HS-27A (cell line): ENCODE measurements at regions not wholly inside any gene's neighbourhood (a gene's known extent, or its start where the extent isn't known, plus 50 kb on each side); places are given as distances from the start of the nearest gene placed in this dataset.

Source experiments
- DNase-seq: peaks from one replicate; pipeline ENCODE4 v3.0.0-alpha.2; 2012; ENCODE audit warnings: low read depth, missing footprints

DNA sequence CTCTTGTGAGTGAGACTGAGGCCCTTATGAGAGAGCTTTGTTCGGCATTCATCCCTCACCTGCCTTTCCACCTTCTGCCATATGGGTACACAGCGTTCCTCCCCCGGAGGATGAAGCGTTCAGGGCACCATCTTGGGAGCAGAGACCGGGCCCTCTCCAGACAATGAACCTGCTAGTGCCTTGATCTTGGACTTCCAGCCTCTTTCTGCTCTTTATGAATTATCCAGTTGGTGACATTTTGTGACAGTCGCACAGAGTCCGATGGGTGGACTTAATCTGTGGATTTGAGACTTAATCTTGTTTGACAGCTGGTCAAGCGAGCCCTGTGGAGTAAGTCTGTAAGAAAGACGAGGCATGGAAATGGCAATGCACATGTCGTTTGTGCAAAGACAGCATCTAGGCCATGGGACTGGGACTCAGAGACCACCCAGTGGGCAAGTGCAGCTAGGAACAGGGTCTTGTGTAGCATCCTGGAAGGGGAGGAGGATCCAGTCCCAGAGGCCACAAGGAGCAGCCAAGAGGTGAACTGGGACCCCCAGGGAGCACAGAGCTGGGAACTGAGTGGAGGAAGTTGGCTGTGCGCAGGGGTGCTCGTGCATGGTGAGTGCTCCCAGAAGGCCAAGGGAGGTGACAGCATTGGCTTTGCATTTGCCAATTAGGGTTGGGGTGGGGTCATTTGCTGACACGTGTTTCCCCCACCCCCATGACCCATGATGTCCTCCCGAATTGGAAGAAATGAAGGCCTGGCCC, 69.5 kb upstream of the HDAC4 start:
- no peak for DNase-seq

DNA sequence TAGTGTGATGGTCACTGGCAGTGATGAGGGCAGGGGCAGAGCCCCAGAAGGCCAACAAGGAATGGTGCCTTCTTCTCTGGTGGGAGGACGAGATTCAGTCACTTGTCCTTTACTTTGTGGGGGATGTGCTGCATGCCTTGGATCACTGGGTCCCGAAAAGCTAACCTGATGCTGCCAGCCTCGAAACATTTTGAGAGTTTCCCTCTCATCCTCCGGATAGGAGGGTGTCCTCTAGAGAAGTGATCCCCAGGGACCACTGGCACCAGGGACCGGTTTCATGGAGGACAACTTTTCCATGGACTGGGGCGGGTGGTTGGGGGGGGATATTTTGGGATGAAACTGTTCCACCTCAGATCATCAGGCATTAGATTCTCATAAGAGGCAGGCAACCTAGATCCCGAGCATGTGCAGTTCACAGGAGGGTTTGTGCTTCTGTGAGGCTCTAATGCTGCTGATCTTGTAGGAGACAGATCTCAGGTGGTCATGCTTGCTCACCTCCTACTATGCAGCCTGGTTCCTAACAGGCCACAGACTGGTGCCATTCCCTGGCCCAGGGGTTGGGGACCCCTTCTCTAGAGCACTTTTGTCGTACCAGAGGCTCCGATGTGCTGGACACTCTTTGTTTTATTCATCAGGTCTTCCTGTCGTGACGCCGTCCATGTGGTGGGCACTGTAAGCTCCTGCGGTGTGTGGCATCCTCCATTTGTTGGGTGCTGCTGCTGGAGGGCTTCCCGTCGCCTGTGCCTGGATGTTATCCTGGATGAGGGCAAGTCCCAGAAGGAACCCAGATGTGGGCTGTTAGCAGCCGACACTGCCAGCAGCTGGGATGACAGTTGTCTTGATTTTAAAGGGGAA, 68.5 kb upstream of the HDAC4 start:
- no peak for DNase-seq

DNA sequence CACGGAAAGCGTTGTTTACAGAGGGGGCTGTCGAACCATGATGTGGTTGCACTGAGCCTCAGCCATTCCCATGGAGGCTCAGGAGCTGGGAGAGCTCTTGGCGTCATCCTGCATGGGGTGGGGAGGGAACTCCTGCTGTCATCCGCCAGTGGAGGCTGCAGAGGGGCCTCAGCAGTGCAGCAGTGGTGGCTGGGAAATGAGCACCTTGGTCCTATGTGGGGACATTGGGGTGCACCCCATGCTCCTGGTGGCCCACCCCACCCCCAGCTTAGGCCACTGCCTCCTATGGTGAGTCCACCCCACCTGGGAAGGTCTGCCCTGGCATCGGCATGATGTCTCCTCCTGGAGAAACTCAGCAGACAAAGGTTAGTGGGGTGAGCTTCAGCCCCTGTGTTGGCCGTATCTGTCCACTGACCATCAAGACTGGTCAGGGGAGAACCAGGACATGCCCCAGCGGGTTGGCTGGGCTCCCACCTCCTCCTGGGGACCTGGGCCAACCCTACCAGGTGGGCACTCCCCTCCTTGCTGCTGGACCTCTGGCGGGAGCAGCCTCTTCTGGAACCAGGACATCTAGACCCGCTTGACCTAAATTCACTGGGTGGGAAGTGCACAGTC, 67.8 kb upstream of the HDAC4 start:
- no peak for DNase-seq

DNA sequence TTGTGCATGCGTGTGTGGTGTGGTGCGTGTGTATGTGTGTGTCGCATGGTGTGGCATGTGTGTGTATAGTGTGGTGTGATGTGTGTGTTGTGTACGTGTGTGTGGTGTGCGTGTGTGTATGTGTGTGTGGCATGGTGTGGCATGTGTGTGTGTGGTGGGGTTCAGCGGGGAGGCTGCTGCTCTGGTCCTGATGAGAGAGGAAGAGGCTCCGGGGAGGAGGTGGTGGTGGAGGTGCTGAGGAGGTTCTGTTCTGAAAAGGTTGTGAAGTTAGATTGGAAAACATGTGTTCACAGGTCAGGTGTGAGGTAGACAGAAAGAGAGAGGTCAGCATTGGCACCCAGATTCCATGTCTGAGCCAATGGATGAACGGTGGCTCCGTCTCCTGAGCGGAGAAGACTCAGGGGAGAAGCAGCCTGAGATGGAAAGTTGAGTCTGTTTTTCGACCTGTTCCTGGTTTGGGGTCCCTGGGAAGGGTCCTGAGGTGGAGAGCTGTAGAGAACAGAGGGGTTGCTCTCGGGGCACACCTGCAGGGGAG, 67.2 kb upstream of the HDAC4 start:
- DNase-seq = no peak

DNA sequence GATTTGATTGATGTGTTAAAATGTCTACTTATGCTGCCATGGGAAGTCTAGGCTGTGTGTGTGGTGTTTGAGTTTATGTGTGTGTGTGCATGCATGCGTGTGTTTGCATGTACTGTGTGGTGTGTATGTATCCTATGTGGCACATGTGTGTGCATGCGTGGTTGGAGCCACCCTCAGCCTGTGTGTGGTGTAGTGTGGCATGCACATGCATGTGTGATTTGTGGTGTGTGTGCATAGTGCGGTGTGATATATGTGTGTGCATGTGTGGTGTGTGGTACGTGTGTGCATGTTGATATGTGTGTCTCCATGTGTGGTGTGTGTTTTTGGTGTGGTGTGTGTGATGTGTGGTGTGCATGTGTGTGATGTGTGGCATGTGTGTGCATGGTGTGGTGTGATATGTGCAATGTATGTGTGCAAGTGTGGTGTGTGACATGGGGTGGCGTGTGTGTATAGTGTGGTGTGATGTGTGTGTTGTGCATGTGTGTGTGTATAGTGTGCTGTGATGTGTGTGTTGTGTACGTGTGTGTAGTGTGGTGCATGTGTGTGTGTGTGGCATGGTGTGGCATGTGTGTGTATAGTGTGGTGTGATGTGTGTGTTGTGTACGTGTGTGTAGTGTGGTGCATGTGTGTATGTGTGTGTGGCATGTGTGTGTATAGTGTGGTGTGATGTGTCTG, 66.6 kb upstream of the HDAC4 start:
- no peak for DNase-seq

DNA sequence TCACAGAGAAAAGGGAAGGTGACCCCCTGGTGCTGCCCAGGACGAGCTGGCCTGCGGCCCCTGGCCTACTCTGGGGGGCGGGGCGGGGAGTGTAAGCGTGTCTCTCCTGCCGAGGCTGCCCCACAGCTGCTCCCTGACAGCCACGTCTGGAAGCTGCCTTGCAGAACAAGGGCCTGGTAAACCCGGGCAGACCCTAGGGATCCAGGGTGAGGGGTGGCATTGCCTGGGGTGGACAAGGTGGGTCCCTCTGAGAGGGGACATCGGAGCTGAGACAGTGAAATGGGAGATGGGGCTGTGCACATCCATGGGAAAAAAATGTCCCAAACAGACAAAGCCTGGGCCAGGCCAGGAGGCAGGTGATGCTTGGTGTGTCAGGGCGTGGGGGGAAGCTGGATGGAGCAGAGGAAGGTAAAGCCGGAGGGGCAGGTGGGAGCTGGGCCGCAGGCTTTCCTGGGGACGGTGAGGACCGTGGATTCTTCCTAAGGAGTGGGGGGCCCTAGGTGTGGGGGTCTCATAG, 66.0 kb upstream of the HDAC4 start:
- no peak for DNase-seq

DNA sequence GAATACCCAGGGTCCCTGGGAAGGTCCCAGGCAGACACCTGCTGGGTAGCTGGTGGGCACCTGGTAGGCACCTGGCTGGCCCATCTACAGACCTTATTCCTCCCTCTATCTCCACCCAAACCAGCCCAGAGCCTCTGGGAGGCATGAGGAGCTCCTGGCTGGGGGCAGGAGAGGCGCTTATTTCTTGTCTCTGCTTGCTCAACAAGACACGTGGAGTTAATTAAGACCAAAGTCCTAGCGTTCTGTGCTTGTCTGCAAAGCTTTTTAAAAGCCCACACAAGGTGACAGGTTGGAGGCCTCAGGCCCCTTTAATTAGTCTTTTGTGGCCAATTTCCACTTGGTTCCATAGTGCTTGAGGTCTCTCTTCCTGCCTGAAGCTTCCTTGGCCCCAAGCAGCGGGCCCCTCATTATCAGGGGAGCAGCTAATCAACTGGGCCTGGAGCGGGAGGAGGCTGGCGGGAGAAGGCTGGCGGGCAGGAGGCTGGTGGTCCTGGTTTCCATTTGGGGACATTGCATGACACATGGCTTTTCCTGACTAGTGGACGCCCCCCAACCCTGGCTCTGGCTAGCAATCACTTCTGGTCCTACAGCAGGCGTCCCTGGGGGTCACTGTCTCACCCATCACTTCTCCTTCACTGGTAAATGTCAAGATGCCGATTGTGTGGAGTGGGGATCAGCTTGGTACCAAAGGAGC, 65.4 kb upstream of the HDAC4 start:
- no peak for DNase-seq

DNA sequence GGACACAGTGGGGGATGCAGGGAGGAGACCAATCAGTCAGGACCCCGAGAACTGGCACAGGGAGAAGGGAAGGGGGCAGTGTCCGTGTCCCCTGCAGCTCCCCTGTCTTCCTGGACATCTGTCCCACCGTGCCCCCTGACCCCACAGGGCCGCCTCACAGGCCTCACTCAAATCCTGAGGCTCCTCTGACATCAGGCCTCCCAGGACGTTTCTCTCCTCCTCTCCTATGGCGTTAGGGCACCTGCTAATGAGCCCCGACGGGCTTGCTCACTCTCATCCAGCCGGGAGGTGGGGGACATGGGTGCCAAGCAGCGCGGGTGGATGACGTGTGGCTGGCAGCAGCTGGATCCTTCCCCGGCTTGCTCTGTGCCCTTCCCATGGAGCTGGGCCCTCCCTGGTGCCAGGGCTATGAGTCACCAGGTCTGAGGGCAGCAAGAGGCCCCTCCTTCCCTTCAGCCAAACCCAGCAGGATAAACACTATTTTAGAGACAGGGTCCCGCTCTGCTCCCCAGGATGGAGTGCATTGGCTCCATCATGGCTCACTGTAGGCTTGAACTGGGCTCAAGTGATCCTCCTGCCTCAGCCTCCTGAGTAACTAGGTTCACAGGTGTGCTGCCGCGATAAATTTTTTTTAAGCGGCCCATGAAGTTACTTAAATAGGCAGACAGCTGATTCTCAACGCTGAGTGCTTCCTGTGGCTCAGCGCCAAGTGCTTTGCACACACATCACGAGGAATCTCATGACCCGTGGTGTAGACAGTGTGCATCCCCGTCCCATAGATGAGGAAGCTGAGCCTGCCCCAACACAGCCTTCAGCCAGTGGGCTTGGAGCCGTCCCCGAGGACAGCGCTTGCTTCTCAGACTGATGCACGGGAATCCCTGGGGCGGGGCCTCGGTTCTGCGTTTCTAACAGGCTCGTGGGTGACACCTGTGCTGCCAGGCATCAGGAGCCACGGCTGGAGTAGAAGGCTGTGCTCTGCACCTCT, 64.5 kb upstream of the HDAC4 start:
- DNase-seq = peak; percentile 12

DNA sequence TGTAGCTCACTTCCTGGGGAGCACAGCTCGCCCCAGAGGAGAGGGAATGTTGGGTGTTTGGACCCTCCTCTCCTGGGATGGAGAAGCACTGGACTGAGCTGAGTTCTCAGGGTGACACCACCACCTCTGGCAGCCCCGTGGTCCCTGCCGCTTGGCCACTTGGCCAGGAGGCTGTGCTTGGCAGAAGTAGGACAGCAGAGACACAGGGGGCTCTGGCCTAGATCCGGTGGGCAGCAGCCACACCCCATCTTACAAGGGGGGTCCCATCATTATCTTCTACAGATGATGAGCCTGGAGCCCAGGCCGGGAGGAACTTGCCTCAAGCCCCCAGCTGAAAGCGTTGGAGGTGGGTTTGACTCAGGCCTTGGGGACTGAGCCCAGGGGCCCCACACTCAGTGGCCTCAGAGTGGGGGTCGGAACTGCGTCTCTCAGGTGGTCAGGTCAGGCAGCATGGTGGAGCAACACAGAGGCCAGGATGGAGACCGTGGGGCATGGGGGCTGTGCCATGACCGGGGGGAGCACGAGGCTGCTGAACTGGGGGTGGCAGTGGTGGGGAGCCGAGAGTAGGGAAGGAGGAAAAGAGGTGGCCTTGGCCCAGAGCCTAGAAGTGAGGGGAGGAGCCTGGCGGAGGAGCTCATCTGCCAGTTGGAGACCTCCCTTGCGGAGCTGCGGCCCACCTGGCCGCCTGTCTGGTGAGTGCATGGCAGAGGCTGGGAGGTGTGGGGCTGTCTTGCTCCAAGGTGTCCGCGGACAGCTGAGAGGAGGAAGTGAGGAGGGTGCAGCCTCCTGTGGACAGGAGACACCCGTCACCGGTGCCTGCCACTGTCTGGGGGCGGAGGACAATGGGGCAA, 63.6 kb upstream of the HDAC4 start:
- DNase-seq = no peak

DNA sequence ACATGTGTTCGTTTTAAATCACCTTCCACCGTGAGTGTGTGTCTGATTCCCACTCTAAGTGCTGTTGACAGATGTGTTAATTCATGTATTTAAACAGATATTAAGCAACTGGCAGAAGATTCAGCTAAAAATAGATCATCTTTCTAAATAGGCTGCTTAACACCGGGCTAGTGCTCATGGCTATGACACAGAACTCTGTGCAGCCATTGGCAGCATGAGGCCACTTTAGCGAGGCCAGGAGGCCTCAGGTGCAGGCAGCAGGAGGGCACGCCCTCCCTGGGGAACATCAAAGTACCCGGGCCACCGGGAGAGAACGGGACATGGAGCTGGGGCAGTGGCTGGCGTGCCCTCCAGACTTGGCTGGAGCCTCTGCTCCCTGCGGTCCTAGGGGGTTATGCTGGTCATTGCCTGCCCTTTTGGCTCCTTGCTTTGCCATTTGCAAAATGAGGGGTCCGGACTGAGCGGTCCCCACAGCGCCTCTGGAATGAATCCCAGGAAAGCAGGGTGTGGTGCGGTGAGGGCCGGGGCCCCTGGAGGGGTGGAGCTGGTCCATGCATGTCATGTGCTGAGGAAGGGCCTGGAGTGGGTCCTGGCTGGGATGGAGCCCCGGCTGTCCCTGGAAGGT, 62.8 kb upstream of the HDAC4 start:
- DNase-seq = no peak

DNA sequence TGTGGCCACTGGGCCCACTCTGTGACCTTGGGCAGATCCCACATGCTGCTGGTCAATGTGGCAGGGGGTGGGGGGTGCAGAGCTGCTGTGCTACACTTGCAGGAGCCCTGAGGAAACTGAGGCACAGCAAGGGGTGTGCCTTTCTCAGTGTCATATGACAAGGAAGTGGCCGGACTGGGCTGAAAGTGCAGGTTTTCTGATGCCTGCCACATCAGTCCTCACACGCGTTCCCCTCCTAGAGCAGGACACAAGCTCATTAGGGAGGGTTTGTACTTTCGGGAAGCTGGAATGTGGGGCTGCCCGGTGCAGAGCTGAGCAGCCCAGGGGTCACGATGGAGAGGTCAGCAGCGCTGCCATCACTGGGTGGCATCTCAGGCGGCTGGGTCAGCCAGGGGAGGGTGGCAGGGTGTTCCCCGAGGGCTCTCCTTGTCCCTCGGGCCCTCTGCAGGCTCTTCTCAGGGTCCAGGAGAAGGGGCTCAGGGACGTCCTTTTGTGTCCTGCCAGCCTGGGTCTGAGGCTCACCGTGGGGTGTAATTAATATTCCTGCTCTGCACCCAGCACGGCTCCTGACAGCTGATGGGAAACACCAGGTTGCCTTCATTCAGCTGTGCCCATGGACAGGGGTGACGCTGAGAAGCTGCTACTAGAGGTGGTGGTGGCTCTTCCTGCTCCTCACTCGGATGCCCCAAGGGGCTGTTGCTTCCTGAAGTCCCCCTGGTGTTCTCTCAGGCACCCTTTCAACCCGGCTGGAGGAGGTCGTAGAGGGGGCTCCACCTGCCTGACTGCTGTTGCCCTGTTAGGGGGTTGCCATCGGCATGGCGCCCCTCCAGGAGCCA, 62.1 kb upstream of the HDAC4 start:
- DNase-seq = no peak

DNA sequence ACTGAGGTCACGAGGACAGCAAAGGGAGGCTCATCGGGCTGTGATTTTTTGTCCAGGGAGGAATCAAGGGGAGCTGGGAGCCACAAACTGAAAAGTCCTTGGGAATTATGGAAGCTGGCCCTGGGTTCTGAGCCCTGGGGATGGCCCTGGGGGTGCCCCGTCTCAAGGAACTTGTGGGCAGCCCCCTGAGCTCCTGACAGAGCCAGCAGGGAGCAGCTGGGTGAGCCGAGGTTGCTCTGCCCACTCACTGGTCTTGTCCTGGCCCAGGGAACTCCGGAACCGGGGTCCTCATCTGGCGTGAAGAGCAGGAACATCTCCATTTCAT, 61.3 kb upstream of the HDAC4 start:
- DNase-seq = no peak

DNA sequence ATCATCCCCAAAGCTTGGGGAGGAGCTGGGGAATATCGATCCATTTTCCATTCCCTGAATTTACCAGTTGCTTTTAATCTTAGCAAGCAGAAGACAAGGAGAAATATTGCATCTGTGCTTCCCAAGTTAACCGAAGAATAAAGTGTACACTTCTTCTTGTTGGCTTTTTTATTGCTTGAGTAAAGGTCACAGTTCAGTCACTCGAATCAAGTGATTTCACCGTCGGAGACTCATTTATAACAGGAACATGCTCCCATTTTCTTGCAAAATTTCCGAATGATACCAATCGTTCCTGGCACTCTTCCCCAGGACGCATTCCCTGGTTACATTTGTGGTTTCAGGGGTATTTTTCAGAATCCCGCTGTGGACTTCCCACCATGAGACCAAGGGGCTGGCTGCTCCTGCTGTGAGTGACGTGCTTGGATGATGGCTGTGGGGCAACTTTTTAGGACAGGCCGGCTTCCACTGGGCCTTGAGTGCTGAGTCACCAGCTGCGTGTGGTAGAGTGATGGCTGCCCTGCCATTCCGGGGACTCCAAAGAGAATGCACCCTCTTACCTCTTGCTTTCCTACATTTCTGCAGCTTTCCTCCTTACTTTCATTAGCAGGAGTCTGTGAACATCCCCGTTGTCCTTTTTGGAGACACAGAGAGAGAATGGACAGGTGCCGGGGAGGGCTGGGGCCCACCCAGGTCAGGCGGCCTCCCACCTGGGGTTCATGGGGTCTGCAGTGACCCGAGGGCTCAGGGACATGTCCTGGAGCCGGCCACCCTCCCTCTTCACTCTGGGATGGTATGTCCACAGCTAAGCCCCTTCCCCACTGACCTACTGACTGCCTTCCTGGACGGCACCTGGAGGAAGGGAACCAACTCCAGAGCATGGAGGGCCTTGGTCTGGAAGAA, 60.7 kb upstream of the HDAC4 start:
- DNase-seq = no peak

DNA sequence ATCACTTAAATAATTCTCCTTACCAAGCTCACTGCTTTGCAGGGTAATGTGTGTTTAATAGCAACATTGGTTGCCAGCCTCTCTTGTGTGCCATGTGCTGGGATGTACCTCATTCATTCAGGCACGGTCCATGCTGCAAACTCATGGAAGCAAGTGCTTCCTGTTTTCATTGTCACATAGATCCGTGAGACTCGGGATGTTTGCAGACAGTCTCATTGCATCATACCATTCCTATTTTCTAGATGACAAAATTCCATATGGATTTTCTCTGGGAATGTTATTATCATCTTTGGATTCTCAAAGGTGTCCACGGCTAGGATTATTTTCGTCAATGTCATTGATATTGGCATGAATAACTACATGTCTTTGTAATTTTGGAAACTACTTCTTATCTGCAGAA, 60.0 kb upstream of the HDAC4 start:
- DNase-seq = no peak

DNA sequence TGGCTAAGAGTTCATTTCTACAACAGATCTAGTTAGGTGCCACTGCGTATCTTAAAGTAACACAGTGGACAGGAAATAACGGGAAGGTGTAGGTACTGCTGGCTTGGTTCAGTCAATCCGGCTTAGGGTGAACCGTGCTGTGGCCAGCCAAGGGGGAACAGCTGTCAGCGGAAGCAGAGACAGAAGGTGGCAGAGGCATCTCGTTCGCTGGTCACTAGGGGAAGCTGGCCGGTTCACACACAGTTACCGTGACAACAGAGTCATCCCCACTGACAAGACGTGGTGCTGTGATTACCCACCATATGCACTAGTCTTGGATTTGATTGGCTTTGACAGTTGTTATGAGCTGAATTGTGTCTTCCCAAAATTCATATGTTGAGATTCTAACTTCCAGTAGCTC, 58.8 kb upstream of the HDAC4 start:
- no peak for DNase-seq

DNA sequence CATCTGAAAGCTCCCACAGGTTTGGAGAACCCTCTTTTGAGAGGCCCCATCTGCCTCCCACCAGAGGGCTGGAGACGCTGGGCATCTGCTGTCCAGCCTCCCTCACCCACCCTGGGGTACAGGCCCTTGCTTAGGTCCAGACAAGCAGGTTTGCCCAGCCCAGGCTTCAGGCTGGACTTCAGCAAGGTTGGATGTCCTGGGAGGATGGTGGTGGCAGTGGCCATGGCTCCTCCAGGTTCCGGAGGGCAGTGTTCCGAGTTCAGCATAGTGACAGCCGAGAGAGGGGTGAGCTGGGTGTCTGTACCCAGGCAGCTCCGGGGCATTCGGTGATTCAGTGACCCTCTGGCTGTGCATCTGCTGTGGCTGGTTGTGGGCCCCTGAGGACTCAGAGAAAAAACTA, 58.2 kb upstream of the HDAC4 start:
- no peak for DNase-seq
